ENCODE measurements at regions not wholly inside any gene's neighbourhood (a gene's known extent, or its start where the extent isn't known, plus 50 kb on each side); places are given as distances from the start of the nearest gene placed in this dataset.

DNA sequence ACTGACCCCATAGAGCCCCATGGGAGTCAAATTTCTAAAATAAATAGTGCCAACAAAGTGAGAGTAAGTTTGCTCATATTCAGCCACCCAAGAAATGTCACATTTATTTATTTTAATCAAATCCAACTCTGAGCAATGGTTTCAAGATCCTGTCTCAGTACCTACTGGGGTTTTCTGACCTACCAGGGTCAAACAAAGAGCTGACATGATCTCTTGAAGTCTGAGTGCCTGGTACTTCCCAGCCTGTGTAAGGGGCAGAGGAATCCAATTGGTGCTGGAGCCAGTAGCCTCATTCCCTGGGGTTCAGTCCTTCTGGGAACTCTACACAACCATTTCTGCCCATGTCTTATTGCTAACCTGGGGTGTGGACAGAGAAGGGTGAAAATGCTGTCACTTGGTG lies 104.6 kb upstream of the SERP2 start:
- TF ChIP-seq, protein P1, sequence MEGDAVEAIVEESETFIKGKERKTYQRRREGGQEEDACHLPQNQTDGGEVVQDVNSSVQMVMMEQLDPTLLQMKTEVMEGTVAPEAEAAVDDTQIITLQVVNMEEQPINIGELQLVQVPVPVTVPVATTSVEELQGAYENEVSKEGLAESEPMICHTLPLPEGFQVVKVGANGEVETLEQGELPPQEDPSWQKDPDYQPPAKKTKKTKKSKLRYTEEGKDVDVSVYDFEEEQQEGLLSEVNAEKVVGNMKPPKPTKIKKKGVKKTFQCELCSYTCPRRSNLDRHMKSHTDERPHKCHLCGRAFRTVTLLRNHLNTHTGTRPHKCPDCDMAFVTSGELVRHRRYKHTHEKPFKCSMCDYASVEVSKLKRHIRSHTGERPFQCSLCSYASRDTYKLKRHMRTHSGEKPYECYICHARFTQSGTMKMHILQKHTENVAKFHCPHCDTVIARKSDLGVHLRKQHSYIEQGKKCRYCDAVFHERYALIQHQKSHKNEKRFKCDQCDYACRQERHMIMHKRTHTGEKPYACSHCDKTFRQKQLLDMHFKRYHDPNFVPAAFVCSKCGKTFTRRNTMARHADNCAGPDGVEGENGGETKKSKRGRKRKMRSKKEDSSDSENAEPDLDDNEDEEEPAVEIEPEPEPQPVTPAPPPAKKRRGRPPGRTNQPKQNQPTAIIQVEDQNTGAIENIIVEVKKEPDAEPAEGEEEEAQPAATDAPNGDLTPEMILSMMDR (IDR thresholded peaks at IDR 0.05 in 4 of 5, conservative IDR thresholded peaks at IDR 0.05 in 1 of 5): no peak
- no peak for TF ChIP-seq POLR2A (IDR thresholded peaks at IDR 0.05)
